HCT116 (cell line): ENCODE measurements at regions not wholly inside any gene's neighbourhood (a gene's known extent, or its start where the extent isn't known, plus 50 kb on each side); places are given as distances from the start of the nearest gene placed in this dataset.

ENCODE experiments used
- ATAC-seq: fragments of 200-7000 bp; cut with Tn5 transposase; 2 replicates; pipeline ENCODE4 v1.9.1; 2020; ENCODE audit warnings: mild to moderate bottlenecking, moderate library complexity
- BruUV-seq: library from RNA; stranded (reverse); fragments of 400-500 nt; replicated peaks from 2 replicates; lab custom pipeline; 2021; lab: Mats Ljungman, UMichigan
- CTCF ChIA-PET: fragments of 300-600 bp; sonication (Branson Sonifier 250); formaldehyde crosslinking; loops from one replicate; lab custom pipeline; 2021; ENCODE audit warnings: antibody characterized with exemption; lab: Charles Lee
- POLR2A ChIA-PET: fragments of 300-600, 350-600 bp; sonication (Branson Sonifier 250); formaldehyde crosslinking; loops from one replicate; lab custom pipeline; 2021; ENCODE audit warnings: antibody characterized with exemption; lab: Charles Lee
- RAD21 ChIA-PET, 2 experiments: fragments of 300-600 bp; sonication (Branson Sonifier 250); formaldehyde crosslinking; loops; one replicate each; lab custom pipeline; 2023; ENCODE audit warnings: low total read pairs in 2 of 2; ENCODE audit not compliant: uncharacterized antibody in 2 of 2, unreplicated experiment in 2 of 2, low non-redundant PET in 1 of 2; lab: Charles Lee
- DNase-seq: peaks from one replicate; pipeline ENCODE4 v3.0.0-alpha.2; 2010; ENCODE audit warnings: low read depth, low spot score
- H2AFZ ChIP-seq: fragments of 200-600 bp; shearing (Covaris generic), sonication (generic); 2 replicates; pipeline ENCODE4 v1.6.1; 2017; ENCODE audit warnings: low read depth, mixed run types, mixed read lengths, antibody characterized with exemption, low read length; ENCODE audit not compliant: poor library complexity, severe bottlenecking
- H3K27ac ChIP-seq: 2 replicates; pipeline ENCODE4 v1.5.1; 2012; ENCODE audit warnings: low read depth, low read length
- H3K27me3 ChIP-seq: fragments of 200-600 bp; sonication (generic); 2 replicates; pipeline ENCODE4 v1.6.1; 2016; ENCODE audit warnings: mixed run types, low read length, mixed read lengths; ENCODE audit not compliant: insufficient read depth
- H3K36me3 ChIP-seq, 2 experiments: fragments of 200-500 bp in 1 of 2; fragments of 200-600 bp in 1 of 2; sonication (Bioruptor generic) in 1 of 2; sonication (generic) in 1 of 2; 2 replicates each; pipeline versions ENCODE4 v1.5.1 to v1.6.1; 2014 to 2016; ENCODE audit warnings: low read length in 2 of 2, inconsistent platforms in 1 of 2, mixed read lengths in 1 of 2, mixed run types in 1 of 2; ENCODE audit not compliant: insufficient read depth in 2 of 2, control insufficient read depth in 1 of 2
- H3K4me1 ChIP-seq, 2 experiments: fragments of 200-600 bp in 1 of 2; sonication (generic) in 1 of 2; 2 replicates each; pipeline versions ENCODE4 v1.5.1 to v1.6.1; 2012 to 2017; ENCODE audit warnings: low read length in 2 of 2, inconsistent platforms in 1 of 2, mild to moderate bottlenecking in 1 of 2, mixed read lengths in 1 of 2, mixed run types in 1 of 2, moderate library complexity in 1 of 2; ENCODE audit not compliant: insufficient read depth in 2 of 2, control insufficient read depth in 1 of 2
- H3K4me2 ChIP-seq: fragments of 200-600 bp; sonication (generic); 2 replicates; pipeline ENCODE4 v1.6.1; 2017; ENCODE audit warnings: mixed run types, low read length, mixed read lengths
- H3K4me3 ChIP-seq, 2 experiments: fragments of 200-600 bp in 1 of 2; sonication (generic) in 1 of 2; replicated peaks in 1 of 2; 2 replicates each; pipeline ENCODE4 v1.5.1; 2011 to 2016; ENCODE audit warnings: low read length in 2 of 2, control low read depth in 1 of 2, low read depth in 1 of 2, mild to moderate bottlenecking in 1 of 2, mixed read lengths in 1 of 2, mixed run types in 1 of 2
- H3K79me2 ChIP-seq: fragments of 200-600 bp; sonication (generic); 2 replicates; pipeline ENCODE4 v1.6.1; 2017; ENCODE audit warnings: mild to moderate bottlenecking, mixed run types, low read length, moderate library complexity, mixed read lengths; ENCODE audit not compliant: insufficient read depth
- H3K9ac ChIP-seq: fragments of 200-600 bp; sonication (generic); 2 replicates; pipeline ENCODE4 v1.6.1; 2016; ENCODE audit warnings: low read length, mixed read lengths
- H3K9me2 ChIP-seq: fragments of 200-600 bp; sonication (generic), shearing (Covaris generic); 2 replicates; pipeline ENCODE4 v1.6.1; 2017; ENCODE audit warnings: mixed run types, mild to moderate bottlenecking, moderate library complexity; ENCODE audit not compliant: insufficient read depth
- H3K9me3 ChIP-seq, 2 experiments: fragments of 200-500 bp in 1 of 2; fragments of 200-600 bp in 1 of 2; sonication (Bioruptor generic) in 1 of 2; sonication (generic) in 1 of 2; 2 replicates each; pipeline ENCODE4 v1.6.1; 2014 to 2017; ENCODE audit warnings: low read length in 2 of 2, mixed read lengths in 2 of 2, inconsistent platforms in 1 of 2, low read depth in 1 of 2, mild to moderate bottlenecking in 1 of 2, mixed run types in 1 of 2, moderate library complexity in 1 of 2; ENCODE audit not compliant: control insufficient read depth in 1 of 2, insufficient read depth in 1 of 2
- H4K20me1 ChIP-seq: fragments of 200-600 bp; sonication (generic), shearing (Covaris generic); 2 replicates; pipeline ENCODE4 v1.6.1; 2017; ENCODE audit warnings: mixed run types, mild to moderate bottlenecking, moderate library complexity; ENCODE audit not compliant: insufficient read depth
- CBX3 ChIP-seq: IDR thresholded peaks from 2 replicates; pipeline ENCODE4 v1.6.1; 2012; ENCODE audit warnings: low read depth
- CEBPB ChIP-seq: IDR thresholded peaks from 2 replicates; pipeline ENCODE4 v1.6.1; 2012; ENCODE audit warnings: low read depth
- EGR1 ChIP-seq: IDR thresholded peaks from 2 replicates; pipeline ENCODE4 v1.6.1; 2012; ENCODE audit warnings: low read depth
- EZH2phosphoT487 ChIP-seq: fragments of 200-600 bp; IDR thresholded peaks from 2 replicates; pipeline ENCODE4 v1.6.1; 2018; ENCODE audit warnings: antibody characterized with exemption, borderline replicate concordance
- FOSL1 ChIP-seq: IDR thresholded peaks from 2 replicates; pipeline ENCODE4 v1.6.1; 2012; ENCODE audit warnings: low read depth
- POLR2A ChIP-seq: IDR thresholded peaks from 2 replicates; pipeline ENCODE4 v1.7.0; 2011; ENCODE audit warnings: borderline replicate concordance; ENCODE audit not compliant: insufficient read depth, insufficient read length; ENCODE audit errors: extremely low read depth
- RAD21 ChIP-seq: IDR thresholded peaks from 2 replicates; pipeline ENCODE4 v1.6.1; 2012; ENCODE audit warnings: low read depth, mild to moderate bottlenecking
- SP1 ChIP-seq: IDR thresholded peaks from 2 replicates; pipeline ENCODE4 v1.6.1; 2012; ENCODE audit warnings: low read depth
- SRF ChIP-seq: IDR thresholded peaks from 2 replicates; pipeline ENCODE4 v1.6.1; 2012; ENCODE audit warnings: low read depth
- TCF7L2 ChIP-seq: IDR thresholded peaks from 2 replicates; pipeline ENCODE4 v1.7.0; 2011; ENCODE audit warnings: borderline replicate concordance, inconsistent platforms; ENCODE audit not compliant: insufficient read depth, insufficient read length; ENCODE audit errors: extremely low read depth
- YY1 ChIP-seq: IDR thresholded peaks from 2 replicates; pipeline ENCODE4 v1.6.1; 2011; ENCODE audit warnings: low read length, low read depth, moderate library complexity, mild to moderate bottlenecking; ENCODE audit not compliant: insufficient replicate concordance; ENCODE audit errors: extremely low read depth
- ZFX ChIP-seq: fragments of 450-650 bp; IDR thresholded peaks from 2 replicates; pipeline ENCODE4 v1.6.1; 2017
- ZNF274 ChIP-seq: fragments of 200-500 bp; sonication (Bioruptor generic); IDR thresholded peaks from 2 replicates; pipeline ENCODE4 v1.6.1; 2014; ENCODE audit warnings: mild to moderate bottlenecking, low read depth, low read length, inconsistent platforms
- intact Hi-C: fragments of 100-400 bp; cut with micrococcal nuclease; formaldehyde crosslinking; loops from 2 replicates; pipeline ENCODE4 v1.10.0; 2022
- TF ChIP-seq, protein P1 (sequence below), 3 experiments: fragments of 200-600 bp in 1 of 3; sonication (generic) in 1 of 3; IDR thresholded peaks in 2 of 3; conservative IDR thresholded peaks in 1 of 3; 2 replicates each; pipeline ENCODE4 v1.5.1; 2012 to 2017; ENCODE audit warnings: low read depth in 2 of 3, low read length in 2 of 3, antibody characterized with exemption in 1 of 3, borderline replicate concordance in 1 of 3, control low read depth in 1 of 3, mild to moderate bottlenecking in 1 of 3, mixed read lengths in 1 of 3, mixed run types in 1 of 3, moderate library complexity in 1 of 3; ENCODE audit not compliant: insufficient read depth in 1 of 3
- TF ChIP-seq, protein P2 (sequence below): IDR thresholded peaks from 2 replicates; pipeline ENCODE4 v1.6.1; 2012; ENCODE audit warnings: low read depth

DNA sequence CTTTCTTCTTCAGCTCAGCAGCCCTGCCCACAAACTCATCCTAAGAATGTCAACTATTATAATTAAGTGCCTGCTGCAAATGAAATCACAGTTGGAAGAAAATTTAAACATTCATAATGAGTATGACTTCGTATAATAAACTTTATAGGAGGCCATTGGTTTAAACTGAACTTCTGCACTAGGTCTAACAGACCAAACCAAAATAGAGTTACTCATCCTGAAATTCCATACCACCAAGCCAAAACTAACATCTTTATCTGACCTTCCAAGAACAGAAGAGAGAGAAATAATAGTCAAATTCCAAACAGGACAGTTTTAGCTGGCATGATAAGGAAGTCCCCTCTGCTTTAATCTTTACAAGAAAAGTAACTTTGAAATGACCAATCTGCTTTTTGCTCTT, 472.4 kb upstream of the PRMT6 start:
- Histone ChIP-seq H3K4me1 (no peaks in the 10 kb centered on the region), H3K9ac (no peak overlapping the region), H3K9me3 (peaks cover 3 to 12% of the 10 kb centered on the region in 2 experiments; a peak in 2 of 4 replicates)
- TF ChIP-seq RAD21 (no peak), EGR1 (no peak), FOSL1 (no peak), YY1 (no peak), ZNF274 (no peak), SP1 (no peak)
- TF ChIP-seq, all 23 proteins: peak for 0
- no TSS peak for BruUV-seq
- CTCF ChIA-PET = no interaction called here
- ATAC-seq (no peak), DNase-seq (no peak)
- H2AFZ ChIP-seq = no peak overlapping the region
- POLR2A ChIA-PET = no interaction called here
- RAD21 ChIA-PET = no interaction called here
- intact Hi-C loops = no loop called here
- H3K9me2 ChIP-seq = no peaks in the 10 kb centered on the region
- no peak overlapping the region for H3K27ac ChIP-seq
- no peaks in the 10 kb centered on the region for H3K27me3 ChIP-seq
- H3K4me2 ChIP-seq = no peak overlapping the region
- no peaks in the 10 kb centered on the region for H3K79me2 ChIP-seq
- H3K36me3 ChIP-seq = no peaks in the 10 kb centered on the region
- H4K20me1 ChIP-seq = no peaks in the 10 kb centered on the region
- H3K4me3 ChIP-seq = no peak overlapping the region

DNA sequence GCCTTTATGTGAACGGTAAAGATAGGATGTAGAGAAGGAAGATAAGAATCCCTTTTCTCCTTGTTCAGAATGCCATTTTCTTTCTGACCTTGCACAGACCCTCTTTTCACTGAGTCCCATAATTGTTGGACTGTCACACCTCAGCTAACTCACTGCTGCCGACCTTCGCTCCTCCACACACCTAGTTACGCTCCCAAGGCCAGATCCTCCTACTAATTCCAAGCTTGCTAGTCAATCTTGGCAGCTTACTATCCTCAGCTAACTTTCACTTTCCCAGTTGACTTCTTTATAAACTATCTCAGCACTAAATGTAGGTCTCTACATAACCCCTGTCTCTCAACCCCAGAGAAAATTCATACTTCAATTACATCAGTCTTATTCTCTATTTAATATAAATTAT, 471.8 kb upstream of the PRMT6 start:
- no peaks in the 10 kb centered on the region for H3K36me3 ChIP-seq
- H3K9me3 ChIP-seq = peaks cover 3 to 15% of the 10 kb centered on the region in 2 experiments; a peak in 2 of 4 replicates
- CTCF ChIA-PET = no interaction called here
- H3K27me3 ChIP-seq = no peaks in the 10 kb centered on the region
- H3K9ac ChIP-seq = no peak overlapping the region
- H3K9me2 ChIP-seq = no peaks in the 10 kb centered on the region
- H2AFZ ChIP-seq = no peak overlapping the region
- no peak for DNase-seq
- TF ChIP-seq CBX3 = no peak
- TF ChIP-seq, protein P1, sequence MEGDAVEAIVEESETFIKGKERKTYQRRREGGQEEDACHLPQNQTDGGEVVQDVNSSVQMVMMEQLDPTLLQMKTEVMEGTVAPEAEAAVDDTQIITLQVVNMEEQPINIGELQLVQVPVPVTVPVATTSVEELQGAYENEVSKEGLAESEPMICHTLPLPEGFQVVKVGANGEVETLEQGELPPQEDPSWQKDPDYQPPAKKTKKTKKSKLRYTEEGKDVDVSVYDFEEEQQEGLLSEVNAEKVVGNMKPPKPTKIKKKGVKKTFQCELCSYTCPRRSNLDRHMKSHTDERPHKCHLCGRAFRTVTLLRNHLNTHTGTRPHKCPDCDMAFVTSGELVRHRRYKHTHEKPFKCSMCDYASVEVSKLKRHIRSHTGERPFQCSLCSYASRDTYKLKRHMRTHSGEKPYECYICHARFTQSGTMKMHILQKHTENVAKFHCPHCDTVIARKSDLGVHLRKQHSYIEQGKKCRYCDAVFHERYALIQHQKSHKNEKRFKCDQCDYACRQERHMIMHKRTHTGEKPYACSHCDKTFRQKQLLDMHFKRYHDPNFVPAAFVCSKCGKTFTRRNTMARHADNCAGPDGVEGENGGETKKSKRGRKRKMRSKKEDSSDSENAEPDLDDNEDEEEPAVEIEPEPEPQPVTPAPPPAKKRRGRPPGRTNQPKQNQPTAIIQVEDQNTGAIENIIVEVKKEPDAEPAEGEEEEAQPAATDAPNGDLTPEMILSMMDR (IDR thresholded peaks at IDR 0.05 in 2 of 3, conservative IDR thresholded peaks at IDR 0.05 in 1 of 3; ENCODE audit: borderline replicate concordance in 1 of 3, insufficient read depth in 1 of 3, low read depth in 2 of 3, low read length in 2 of 3) = no peak
- TF ChIP-seq ZNF274 = no peak
- TF ChIP-seq CEBPB = no peak
- TF ChIP-seq TCF7L2 = no peak
- TF ChIP-seq POLR2A = no peak
- TF ChIP-seq EZH2phosphoT487 = no peak
- no peak for TF ChIP-seq SRF
- TF ChIP-seq, protein P2, sequence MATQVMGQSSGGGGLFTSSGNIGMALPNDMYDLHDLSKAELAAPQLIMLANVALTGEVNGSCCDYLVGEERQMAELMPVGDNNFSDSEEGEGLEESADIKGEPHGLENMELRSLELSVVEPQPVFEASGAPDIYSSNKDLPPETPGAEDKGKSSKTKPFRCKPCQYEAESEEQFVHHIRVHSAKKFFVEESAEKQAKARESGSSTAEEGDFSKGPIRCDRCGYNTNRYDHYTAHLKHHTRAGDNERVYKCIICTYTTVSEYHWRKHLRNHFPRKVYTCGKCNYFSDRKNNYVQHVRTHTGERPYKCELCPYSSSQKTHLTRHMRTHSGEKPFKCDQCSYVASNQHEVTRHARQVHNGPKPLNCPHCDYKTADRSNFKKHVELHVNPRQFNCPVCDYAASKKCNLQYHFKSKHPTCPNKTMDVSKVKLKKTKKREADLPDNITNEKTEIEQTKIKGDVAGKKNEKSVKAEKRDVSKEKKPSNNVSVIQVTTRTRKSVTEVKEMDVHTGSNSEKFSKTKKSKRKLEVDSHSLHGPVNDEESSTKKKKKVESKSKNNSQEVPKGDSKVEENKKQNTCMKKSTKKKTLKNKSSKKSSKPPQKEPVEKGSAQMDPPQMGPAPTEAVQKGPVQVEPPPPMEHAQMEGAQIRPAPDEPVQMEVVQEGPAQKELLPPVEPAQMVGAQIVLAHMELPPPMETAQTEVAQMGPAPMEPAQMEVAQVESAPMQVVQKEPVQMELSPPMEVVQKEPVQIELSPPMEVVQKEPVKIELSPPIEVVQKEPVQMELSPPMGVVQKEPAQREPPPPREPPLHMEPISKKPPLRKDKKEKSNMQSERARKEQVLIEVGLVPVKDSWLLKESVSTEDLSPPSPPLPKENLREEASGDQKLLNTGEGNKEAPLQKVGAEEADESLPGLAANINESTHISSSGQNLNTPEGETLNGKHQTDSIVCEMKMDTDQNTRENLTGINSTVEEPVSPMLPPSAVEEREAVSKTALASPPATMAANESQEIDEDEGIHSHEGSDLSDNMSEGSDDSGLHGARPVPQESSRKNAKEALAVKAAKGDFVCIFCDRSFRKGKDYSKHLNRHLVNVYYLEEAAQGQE = no peak
- TF ChIP-seq ZFX = no peak
- TF ChIP-seq, all 23 proteins: peak for 0
- no peak for ATAC-seq
- no peaks in the 10 kb centered on the region for H3K79me2 ChIP-seq
- H3K4me3 ChIP-seq = no peak overlapping the region
- ChIA-PET POLR2A (no interaction called here), RAD21 (no interaction called here)
- H3K4me2 ChIP-seq = no peak overlapping the region
- no TSS peak for BruUV-seq
- intact Hi-C loops = no loop called here
- no peak overlapping the region for H3K27ac ChIP-seq
- no peaks in the 10 kb centered on the region for H3K4me1 ChIP-seq
- H4K20me1 ChIP-seq = no peaks in the 10 kb centered on the region
